Fibroblast of upper back skin (primary cell): ENCODE measurements at regions not wholly inside any gene's neighbourhood (a gene's known extent, or its start where the extent isn't known, plus 50 kb on each side); places are given as distances from the start of the nearest gene placed in this dataset.
"Not testable (repeated sequence)": the region's sequence is repeated elsewhere in the genome, so short reads cannot be mapped to it uniquely, and the experiment has no call there.

Source experiments
- DNase-seq: peaks from one replicate; pipeline ENCODE4 v3.0.0-alpha.2; 2013

- peak; percentile 89 for DNase-seq
These were observed 318.0 kb downstream of the RFPL4B start for GRCh38 chr6:112665114-112665513.

GRCh38 chr6:112665815-112666214, 318.7 kb downstream of the RFPL4B start:
- peak; percentile 64 for DNase-seq

- DNase-seq = no peak
These were observed 320.3 kb downstream of the RFPL4B start for GRCh38 chr6:112667427-112667826.

GRCh38 chr6:112680091-112680490, 333.0 kb downstream of the RFPL4B start:
- DNase-seq = peak; percentile 60

GRCh38 chr6:112682071-112682470, 334.9 kb downstream of the RFPL4B start:
- DNase-seq = no peak

GRCh38 chr6:112683106-112683505, 336.0 kb downstream of the RFPL4B start:
- DNase-seq = no peak

GRCh38 chr6:112683926-112684325, 336.8 kb downstream of the RFPL4B start:
- DNase-seq = peak; percentile 97

- DNase-seq = not testable (repeated sequence)
These were observed 338.5 kb downstream of the RFPL4B start for GRCh38 chr6:112685521-112686220.

GRCh38 chr6:112688487-112689165, 341.5 kb downstream of the RFPL4B start:
- DNase-seq = not testable (repeated sequence)

GRCh38 chr6:112689183-112689858, 342.2 kb downstream of the RFPL4B start:
- DNase-seq = not testable (repeated sequence)

- DNase-seq = peak; percentile 71
These were observed 343.5 kb downstream of the RFPL4B start for GRCh38 chr6:112690497-112691202.

GRCh38 chr6:112691289-112691688, 344.2 kb downstream of the RFPL4B start:
- peak; percentile 94 for DNase-seq

GRCh38 chr6:112695001-112695400, 347.9 kb downstream of the RFPL4B start:
- DNase-seq = no peak

GRCh38 chr6:112697265-112697664, 350.1 kb downstream of the RFPL4B start:
- DNase-seq = no peak

- peak; percentile 95 for DNase-seq
These were observed 354.1 kb downstream of the RFPL4B start for GRCh38 chr6:112701201-112701600.

GRCh38 chr6:112710710-112711109, 363.6 kb downstream of the RFPL4B start:
- DNase-seq = no peak

GRCh38 chr6:112713402-112713801, 366.3 kb downstream of the RFPL4B start:
- DNase-seq = no peak

- no peak for DNase-seq
These were observed 370.3 kb downstream of the RFPL4B start for GRCh38 chr6:112717401-112717800.

GRCh38 chr6:112717856-112718255, 370.7 kb downstream of the RFPL4B start:
- DNase-seq = no peak

GRCh38 chr6:112725541-112726085, 378.5 kb downstream of the RFPL4B start:
- DNase-seq = no peak

GRCh38 chr6:112735129-112735528, 388.0 kb downstream of the RFPL4B start:
- DNase-seq = no peak

- no peak for DNase-seq
These were observed 392.6 kb downstream of the RFPL4B start for GRCh38 chr6:112739766-112740165.

- DNase-seq = peak; percentile 38
These were observed 396.2 kb downstream of the RFPL4B start for GRCh38 chr6:112743323-112743722.
